Erythroblast (primary cell): ENCODE measurements at regions not wholly inside any gene's neighbourhood (a gene's known extent, or its start where the extent isn't known, plus 50 kb on each side); places are given as distances from the start of the nearest gene placed in this dataset.

Source experiments
- GATA1 ChIP-seq: IDR thresholded peaks from 2 replicates; pipeline ENCODE4 v1.6.1; 2011; ENCODE audit warnings: low read depth, mild to moderate bottlenecking, control low read depth, low read length, moderate library complexity
- POLR2A ChIP-seq: IDR thresholded peaks from 2 replicates; pipeline ENCODE4 v1.6.1; 2011; ENCODE audit warnings: mild to moderate bottlenecking, low read length

DNA sequence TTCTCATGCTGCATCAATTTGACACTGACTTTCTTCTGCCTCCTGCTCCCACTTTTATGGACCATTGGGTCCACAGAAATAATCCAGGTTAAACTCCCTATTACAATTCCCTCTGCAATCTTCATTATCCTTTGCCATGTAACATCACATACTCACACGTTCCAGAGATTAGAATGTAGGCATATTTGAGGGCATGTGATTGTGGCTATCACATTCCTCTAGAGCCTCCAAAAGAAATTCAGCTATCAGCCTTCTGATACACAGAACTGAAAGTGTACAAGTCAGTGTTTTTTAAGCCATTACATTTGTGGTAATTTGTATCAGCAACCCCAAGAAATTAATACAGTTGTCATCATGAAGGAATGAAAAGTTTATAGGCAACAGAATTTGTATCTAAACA is 892.4 kb downstream of the RPS29 start:
- TF ChIP-seq POLR2A (no peak), GATA1 (no peak)
